NB4 (cell line): ENCODE measurements at regions not wholly inside any gene's neighbourhood (a gene's known extent, or its start where the extent isn't known, plus 50 kb on each side); places are given as distances from the start of the nearest gene placed in this dataset.

Experiments
- POLR2A ChIP-seq: IDR thresholded peaks from 2 replicates; pipeline ENCODE4 v1.6.1; 2011; ENCODE audit warnings: mild to moderate bottlenecking; ENCODE audit not compliant: insufficient read length; ENCODE audit errors: extremely low read depth
- TF ChIP-seq, protein P1 (sequence below): IDR thresholded peaks from one replicate; pipeline ENCODE4 v1.5.1; 2012; ENCODE audit warnings: low read depth, low read length
- TF ChIP-seq, protein P2 (sequence below): IDR thresholded peaks from 2 replicates; pipeline ENCODE4 v1.6.1; 2011; ENCODE audit warnings: low read depth, low read length

DNA sequence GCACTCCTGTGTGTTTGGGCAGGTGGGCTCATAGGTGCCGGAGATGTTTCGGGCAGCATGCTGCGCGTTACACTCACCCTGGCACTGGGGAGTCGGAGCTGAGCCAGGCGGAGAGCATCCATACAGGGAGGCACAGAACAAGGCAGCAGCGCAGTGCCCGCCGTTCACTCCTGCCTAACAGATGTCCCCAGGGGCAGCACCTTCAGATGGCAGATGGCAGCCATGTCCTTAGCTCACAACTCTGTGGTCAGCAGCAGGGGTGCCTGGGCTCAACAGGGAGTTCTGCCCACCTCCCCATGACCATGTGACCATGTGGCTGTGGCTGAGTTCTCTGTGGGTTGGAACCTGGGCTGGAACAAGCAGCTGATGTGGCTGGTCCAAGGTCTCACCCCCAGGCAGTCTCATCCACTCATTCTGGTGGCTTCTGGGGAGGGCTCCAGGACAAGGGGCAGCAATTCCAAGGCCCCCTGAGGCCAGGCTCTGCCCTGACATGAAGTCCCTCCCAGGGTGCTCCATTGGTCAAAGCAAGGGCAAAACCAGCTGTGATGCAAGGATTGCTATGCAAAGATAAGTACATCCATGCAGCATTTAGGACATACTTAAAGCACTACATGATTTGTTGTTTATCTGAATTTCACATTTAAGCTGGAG is 64.2 kb downstream of the MRPL36 start:
- no peak for TF ChIP-seq POLR2A
- TF ChIP-seq, protein P1, sequence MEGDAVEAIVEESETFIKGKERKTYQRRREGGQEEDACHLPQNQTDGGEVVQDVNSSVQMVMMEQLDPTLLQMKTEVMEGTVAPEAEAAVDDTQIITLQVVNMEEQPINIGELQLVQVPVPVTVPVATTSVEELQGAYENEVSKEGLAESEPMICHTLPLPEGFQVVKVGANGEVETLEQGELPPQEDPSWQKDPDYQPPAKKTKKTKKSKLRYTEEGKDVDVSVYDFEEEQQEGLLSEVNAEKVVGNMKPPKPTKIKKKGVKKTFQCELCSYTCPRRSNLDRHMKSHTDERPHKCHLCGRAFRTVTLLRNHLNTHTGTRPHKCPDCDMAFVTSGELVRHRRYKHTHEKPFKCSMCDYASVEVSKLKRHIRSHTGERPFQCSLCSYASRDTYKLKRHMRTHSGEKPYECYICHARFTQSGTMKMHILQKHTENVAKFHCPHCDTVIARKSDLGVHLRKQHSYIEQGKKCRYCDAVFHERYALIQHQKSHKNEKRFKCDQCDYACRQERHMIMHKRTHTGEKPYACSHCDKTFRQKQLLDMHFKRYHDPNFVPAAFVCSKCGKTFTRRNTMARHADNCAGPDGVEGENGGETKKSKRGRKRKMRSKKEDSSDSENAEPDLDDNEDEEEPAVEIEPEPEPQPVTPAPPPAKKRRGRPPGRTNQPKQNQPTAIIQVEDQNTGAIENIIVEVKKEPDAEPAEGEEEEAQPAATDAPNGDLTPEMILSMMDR, result no peak
- TF ChIP-seq, protein P2, sequence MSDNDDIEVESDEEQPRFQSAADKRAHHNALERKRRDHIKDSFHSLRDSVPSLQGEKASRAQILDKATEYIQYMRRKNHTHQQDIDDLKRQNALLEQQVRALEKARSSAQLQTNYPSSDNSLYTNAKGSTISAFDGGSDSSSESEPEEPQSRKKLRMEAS, result no peak
